SU-DHL-6 (cell line): ENCODE measurements at regions not wholly inside any gene's neighbourhood (a gene's known extent, or its start where the extent isn't known, plus 50 kb on each side); places are given as distances from the start of the nearest gene placed in this dataset.
"Not testable (repeated sequence)": the region's sequence is repeated elsewhere in the genome, so short reads cannot be mapped to it uniquely, and the experiment has no call there.

Experiments
- H2AFZ ChIP-seq: fragments of 200-600 bp; sonication (generic); 2 replicates; pipeline ENCODE4 v1.6.1; 2014; ENCODE audit warnings: low read depth, mild to moderate bottlenecking, moderate library complexity, mixed read lengths, antibody characterized with exemption, low read length; ENCODE audit not compliant: severe bottlenecking
- H3F3A ChIP-seq: fragments of 200-600 bp; shearing (Covaris generic); 2 replicates; pipeline ENCODE4 v1.6.0; 2016; ENCODE audit warnings: antibody characterized with exemption, mild to moderate bottlenecking; ENCODE audit not compliant: insufficient read depth
- H3K27ac ChIP-seq: fragments of 200-600 bp; sonication (generic); 2 replicates; pipeline ENCODE4 v1.5.1; 2016; ENCODE audit warnings: low read depth, mild to moderate bottlenecking, low read length, moderate library complexity, mixed read lengths
- H3K27me3 ChIP-seq: fragments of 200-600 bp; sonication (generic), shearing (Covaris generic); 2 replicates; pipeline ENCODE4 v1.6.0; 2014; ENCODE audit warnings: mild to moderate bottlenecking, low read length
- H3K36me3 ChIP-seq: fragments of 200-600 bp; sonication (generic); 2 replicates; pipeline ENCODE4 v1.6.1; 2014; ENCODE audit warnings: mild to moderate bottlenecking, low read length, mixed read lengths
- H3K4me2 ChIP-seq: fragments of 300-600, 200-600 bp; shearing (Covaris generic), sonication (generic); 2 replicates; pipeline ENCODE4 v1.6.0; 2014; ENCODE audit warnings: low read length, low read depth, mild to moderate bottlenecking; ENCODE audit not compliant: poor library complexity, severe bottlenecking
- H3K4me3 ChIP-seq: fragments of 200-600 bp; sonication (generic); 2 replicates; pipeline ENCODE4 v1.5.1; 2014; ENCODE audit warnings: antibody characterized with exemption, low read length, mild to moderate bottlenecking, mixed read lengths; ENCODE audit not compliant: insufficient read depth, poor library complexity, severe bottlenecking
- H3K79me2 ChIP-seq: fragments of 200-600 bp; sonication (generic); 2 replicates; pipeline ENCODE4 v1.6.1; 2014; ENCODE audit warnings: mild to moderate bottlenecking, low read length, moderate library complexity; ENCODE audit not compliant: insufficient read depth
- H3K9ac ChIP-seq: fragments of 200-600 bp; sonication (generic); 2 replicates; pipeline ENCODE4 v1.7.0; 2014; ENCODE audit warnings: mild to moderate bottlenecking, low read length
- H3K9me2 ChIP-seq: fragments of 200-600 bp; sonication (generic); replicated peaks from 2 replicates; pipeline ENCODE4 v1.6.1; 2014; ENCODE audit warnings: low read length; ENCODE audit not compliant: insufficient read depth
- H3K9me3 ChIP-seq: fragments of 200-600 bp; sonication (generic); 2 replicates; pipeline ENCODE4 v1.6.1; 2014; ENCODE audit warnings: low read length, mixed read lengths; ENCODE audit not compliant: insufficient read depth
- H4K20me1 ChIP-seq: fragments of 200-600 bp; sonication (generic); 2 replicates; pipeline ENCODE4 v1.6.1; 2014; ENCODE audit warnings: low read depth, mild to moderate bottlenecking, antibody characterized with exemption, low read length, moderate library complexity, mixed read lengths
- CTCF ChIP-seq: fragments of 200-600 bp; sonication (generic); IDR thresholded peaks from one replicate; pipeline ENCODE4 v1.5.1; 2017; ENCODE audit warnings: antibody characterized with exemption, mild to moderate bottlenecking, low read length, moderate library complexity; ENCODE audit not compliant: insufficient read depth, poor library complexity, severe bottlenecking
- EZH2phosphoT487 ChIP-seq: fragments of 200-600 bp; sonication (generic), shearing (Covaris generic); conservative IDR thresholded peaks from 2 replicates; pipeline ENCODE4 v1.6.1; 2018; ENCODE audit warnings: mild to moderate bottlenecking, antibody characterized with exemption, low read length, moderate library complexity, mixed read lengths

GRCh38 chr12:102326982-102327381, 129.3 kb upstream of the PMCH start:
- Histone ChIP-seq H3K9me3 (no peaks in the 10 kb centered on the region), H3K9ac (no peak overlapping the region), H3K79me2 (no peaks in the 10 kb centered on the region), H2AFZ (no peak overlapping the region), H3K27ac (no peak overlapping the region), H3K27me3 (no peaks in the 10 kb centered on the region), H4K20me1 (no peaks in the 10 kb centered on the region), H3K4me2 (no peak overlapping the region), H3K4me3 (no peak overlapping the region), H3K36me3 (no peaks in the 10 kb centered on the region), H3F3A (no peaks in the 10 kb centered on the region), H3K9me2 (no peaks in the 10 kb centered on the region)
- no peak for TF ChIP-seq CTCF

- H3K79me2 ChIP-seq, H3K27me3 ChIP-seq, H3K9ac ChIP-seq: not testable (repeated sequence)
These were observed 127.5 kb upstream of the PMCH start for GRCh38 chr12:102325108-102325507.

DNA sequence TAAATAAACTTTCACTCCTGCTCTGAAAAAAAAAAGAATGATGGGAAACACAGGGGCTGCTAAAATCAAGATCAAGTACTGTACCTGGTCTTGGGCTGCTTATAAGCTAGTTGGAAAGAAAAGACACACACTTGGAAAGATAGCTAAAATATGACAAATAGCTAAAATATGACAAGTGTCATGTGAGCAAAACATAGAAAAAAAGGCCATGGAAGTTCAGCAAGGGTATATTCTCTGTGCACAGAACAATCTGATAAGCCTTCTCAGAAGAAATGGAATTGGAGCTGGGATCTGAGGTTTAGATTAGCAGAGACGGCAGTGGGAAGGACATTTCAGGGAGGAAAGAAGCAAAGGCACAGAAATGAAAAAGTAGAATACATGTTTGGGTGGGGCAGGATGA, 126.2 kb upstream of the PMCH start:
- H3K4me2 ChIP-seq, result no peak overlapping the region
- H3K27me3 ChIP-seq, result no peaks in the 10 kb centered on the region
- H3K79me2 ChIP-seq, result no peaks in the 10 kb centered on the region
- no peaks in the 10 kb centered on the region for H3F3A ChIP-seq
- H3K4me3 ChIP-seq, result no peak overlapping the region
- no peaks in the 10 kb centered on the region for H3K9me2 ChIP-seq
- no peaks in the 10 kb centered on the region for H4K20me1 ChIP-seq
- no peaks in the 10 kb centered on the region for H3K36me3 ChIP-seq
- H2AFZ ChIP-seq, result no peak overlapping the region
- H3K9me3 ChIP-seq, result no peaks in the 10 kb centered on the region
- TF ChIP-seq CTCF (no peak), EZH2phosphoT487 (no peak)
- H3K27ac ChIP-seq, result no peak overlapping the region
- H3K9ac ChIP-seq, result no peak overlapping the region

More at GRCh38 chr12:102325108-102325507, 127.5 kb upstream of the PMCH start:
- not testable (repeated sequence) for H4K20me1 ChIP-seq, H2AFZ ChIP-seq, H3K4me3 ChIP-seq, H3K36me3 ChIP-seq, H3K4me2 ChIP-seq, H3F3A ChIP-seq, H3K9me3 ChIP-seq, H3K27ac ChIP-seq, H3K9me2 ChIP-seq

DNA sequence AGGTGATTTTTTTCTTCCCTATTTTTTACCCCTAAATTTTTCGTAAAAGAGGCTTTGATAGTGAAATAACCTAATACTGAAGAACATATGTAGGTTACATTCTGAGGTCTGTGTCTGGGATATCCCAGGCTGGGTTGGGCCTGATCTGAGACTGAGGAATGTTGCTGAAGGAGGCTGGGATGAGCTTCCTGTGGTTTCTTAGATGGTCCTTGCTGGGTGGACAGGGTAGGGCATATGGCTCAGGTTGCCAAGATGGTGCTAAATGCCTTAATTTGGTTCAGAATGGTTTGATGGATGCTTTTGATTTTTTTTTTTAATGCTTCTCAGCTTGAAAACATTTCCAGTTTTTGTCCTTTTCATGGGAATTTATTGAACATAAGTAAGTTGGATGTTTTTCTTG, 124.6 kb upstream of the PMCH start:
- H3K9me2 ChIP-seq, result no peaks in the 10 kb centered on the region
- no peak for TF ChIP-seq CTCF
- no peak for TF ChIP-seq EZH2phosphoT487
- H3K4me3 ChIP-seq, result no peak overlapping the region
- no peaks in the 10 kb centered on the region for H3K27me3 ChIP-seq
- H3K36me3 ChIP-seq, result no peaks in the 10 kb centered on the region
- H4K20me1 ChIP-seq, result no peaks in the 10 kb centered on the region
- H3F3A ChIP-seq, result no peaks in the 10 kb centered on the region
- H3K4me2 ChIP-seq, result no peak overlapping the region
- no peak overlapping the region for H3K27ac ChIP-seq
- no peak overlapping the region for H2AFZ ChIP-seq
- H3K9me3 ChIP-seq, result no peaks in the 10 kb centered on the region
- H3K79me2 ChIP-seq, result no peaks in the 10 kb centered on the region
- H3K9ac ChIP-seq, result no peak overlapping the region
